ENCODE measurements at regions not wholly inside any gene's neighbourhood (a gene's known extent, or its start where the extent isn't known, plus 50 kb on each side); places are given as distances from the start of the nearest gene placed in this dataset.

DNA sequence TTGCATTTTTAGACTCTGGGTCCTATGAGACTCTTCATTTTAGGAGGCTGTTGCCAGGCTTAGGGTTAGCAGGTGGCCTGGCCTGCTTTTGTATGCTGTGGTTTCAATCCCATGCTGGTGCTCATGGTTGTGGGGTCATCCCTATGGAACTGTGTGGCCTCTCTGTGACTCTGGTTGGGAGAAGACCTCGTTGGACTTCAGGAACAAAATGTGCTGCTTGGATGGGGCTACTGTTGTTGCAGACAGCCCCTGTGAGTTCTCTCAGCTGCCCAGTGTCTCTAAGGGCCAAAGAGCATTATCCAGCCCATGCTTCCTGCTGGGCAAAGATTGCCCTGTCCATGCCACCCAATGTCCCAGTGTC is 169.5 kb upstream of the S1PR3 start (continued):
- TF ChIP-seq, protein P1, sequence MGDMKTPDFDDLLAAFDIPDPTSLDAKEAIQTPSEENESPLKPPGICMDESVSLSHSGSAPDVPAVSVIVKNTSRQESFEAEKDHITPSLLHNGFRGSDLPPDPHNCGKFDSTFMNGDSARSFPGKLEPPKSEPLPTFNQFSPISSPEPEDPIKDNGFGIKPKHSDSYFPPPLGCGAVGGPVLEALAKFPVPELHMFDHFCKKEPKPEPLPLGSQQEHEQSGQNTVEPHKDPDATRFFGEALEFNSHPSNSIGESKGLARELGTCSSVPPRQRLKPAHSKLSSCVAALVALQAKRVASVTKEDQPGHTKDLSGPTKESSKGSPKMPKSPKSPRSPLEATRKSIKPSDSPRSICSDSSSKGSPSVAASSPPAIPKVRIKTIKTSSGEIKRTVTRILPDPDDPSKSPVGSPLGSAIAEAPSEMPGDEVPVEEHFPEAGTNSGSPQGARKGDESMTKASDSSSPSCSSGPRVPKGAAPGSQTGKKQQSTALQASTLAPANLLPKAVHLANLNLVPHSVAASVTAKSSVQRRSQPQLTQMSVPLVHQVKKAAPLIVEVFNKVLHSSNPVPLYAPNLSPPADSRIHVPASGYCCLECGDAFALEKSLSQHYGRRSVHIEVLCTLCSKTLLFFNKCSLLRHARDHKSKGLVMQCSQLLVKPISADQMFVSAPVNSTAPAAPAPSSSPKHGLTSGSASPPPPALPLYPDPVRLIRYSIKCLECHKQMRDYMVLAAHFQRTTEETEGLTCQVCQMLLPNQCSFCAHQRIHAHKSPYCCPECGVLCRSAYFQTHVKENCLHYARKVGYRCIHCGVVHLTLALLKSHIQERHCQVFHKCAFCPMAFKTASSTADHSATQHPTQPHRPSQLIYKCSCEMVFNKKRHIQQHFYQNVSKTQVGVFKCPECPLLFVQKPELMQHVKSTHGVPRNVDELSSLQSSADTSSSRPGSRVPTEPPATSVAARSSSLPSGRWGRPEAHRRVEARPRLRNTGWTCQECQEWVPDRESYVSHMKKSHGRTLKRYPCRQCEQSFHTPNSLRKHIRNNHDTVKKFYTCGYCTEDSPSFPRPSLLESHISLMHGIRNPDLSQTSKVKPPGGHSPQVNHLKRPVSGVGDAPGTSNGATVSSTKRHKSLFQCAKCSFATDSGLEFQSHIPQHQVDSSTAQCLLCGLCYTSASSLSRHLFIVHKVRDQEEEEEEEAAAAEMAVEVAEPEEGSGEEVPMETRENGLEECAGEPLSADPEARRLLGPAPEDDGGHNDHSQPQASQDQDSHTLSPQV (IDR thresholded peaks at IDR 0.05): no peak
- TF ChIP-seq SRF (IDR thresholded peaks at IDR 0.05; ENCODE audit: low read depth in 2 of 2, low read length in 2 of 2) (no peak), JUNB (IDR thresholded peaks at IDR 0.05) (no peak), MTA3 (IDR thresholded peaks at IDR 0.05; ENCODE audit: borderline replicate concordance, low read length) (no peak)
- TF ChIP-seq, protein P2, sequence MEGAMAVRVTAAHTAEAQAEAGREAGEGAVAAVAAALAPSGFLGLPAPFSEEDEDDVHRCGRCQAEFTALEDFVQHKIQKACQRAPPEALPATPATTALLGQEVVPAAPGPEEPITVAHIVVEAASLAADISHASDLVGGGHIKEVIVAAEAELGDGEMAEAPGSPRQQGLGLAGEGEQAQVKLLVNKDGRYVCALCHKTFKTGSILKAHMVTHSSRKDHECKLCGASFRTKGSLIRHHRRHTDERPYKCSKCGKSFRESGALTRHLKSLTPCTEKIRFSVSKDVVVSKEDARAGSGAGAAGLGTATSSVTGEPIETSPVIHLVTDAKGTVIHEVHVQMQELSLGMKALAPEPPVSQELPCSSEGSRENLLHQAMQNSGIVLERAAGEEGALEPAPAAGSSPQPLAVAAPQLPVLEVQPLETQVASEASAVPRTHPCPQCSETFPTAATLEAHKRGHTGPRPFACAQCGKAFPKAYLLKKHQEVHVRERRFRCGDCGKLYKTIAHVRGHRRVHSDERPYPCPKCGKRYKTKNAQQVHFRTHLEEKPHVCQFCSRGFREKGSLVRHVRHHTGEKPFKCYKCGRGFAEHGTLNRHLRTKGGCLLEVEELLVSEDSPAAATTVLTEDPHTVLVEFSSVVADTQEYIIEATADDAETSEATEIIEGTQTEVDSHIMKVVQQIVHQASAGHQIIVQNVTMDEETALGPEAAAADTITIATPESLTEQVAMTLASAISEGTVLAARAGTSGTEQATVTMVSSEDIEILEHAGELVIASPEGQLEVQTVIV (IDR thresholded peaks at IDR 0.05; ENCODE audit: borderline replicate concordance, partially characterized antibody): no peak
- TF ChIP-seq, protein P3, sequence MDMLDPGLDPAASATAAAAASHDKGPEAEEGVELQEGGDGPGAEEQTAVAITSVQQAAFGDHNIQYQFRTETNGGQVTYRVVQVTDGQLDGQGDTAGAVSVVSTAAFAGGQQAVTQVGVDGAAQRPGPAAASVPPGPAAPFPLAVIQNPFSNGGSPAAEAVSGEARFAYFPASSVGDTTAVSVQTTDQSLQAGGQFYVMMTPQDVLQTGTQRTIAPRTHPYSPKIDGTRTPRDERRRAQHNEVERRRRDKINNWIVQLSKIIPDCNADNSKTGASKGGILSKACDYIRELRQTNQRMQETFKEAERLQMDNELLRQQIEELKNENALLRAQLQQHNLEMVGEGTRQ (IDR thresholded peaks at IDR 0.05; ENCODE audit: borderline replicate concordance, low read depth, low read length): no peak
- TF ChIP-seq, protein P4, sequence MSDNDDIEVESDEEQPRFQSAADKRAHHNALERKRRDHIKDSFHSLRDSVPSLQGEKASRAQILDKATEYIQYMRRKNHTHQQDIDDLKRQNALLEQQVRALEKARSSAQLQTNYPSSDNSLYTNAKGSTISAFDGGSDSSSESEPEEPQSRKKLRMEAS (IDR thresholded peaks at IDR 0.05; ENCODE audit: low read depth, low read length): no peak
